H9 (cell line): ENCODE measurements at regions not wholly inside any gene's neighbourhood (a gene's known extent, or its start where the extent isn't known, plus 50 kb on each side); places are given as distances from the start of the nearest gene placed in this dataset.
A peak's percentile ranks its signal among the peaks of the same experiment; 100 is the strongest.

Source experiments
- DNase-seq: peaks from one replicate; pipeline ENCODE4 v3.0.0-alpha.2; 2017
- H2AFZ ChIP-seq: one replicate; pipeline ENCODE4 v1.6.1; 2013; ENCODE audit warnings: mild to moderate bottlenecking, low read length, control low read depth, moderate library complexity
- H2AK5ac ChIP-seq: 2 replicates; pipeline ENCODE4 v1.6.1; 2013; ENCODE audit warnings: low read length, control low read depth, mixed read lengths; ENCODE audit not compliant: insufficient read length
- H2BK120ac ChIP-seq: one replicate; pipeline ENCODE4 v1.6.1; 2013; ENCODE audit warnings: low read depth, mild to moderate bottlenecking, low read length, control low read depth, inconsistent platforms; ENCODE audit not compliant: poor library complexity, severe bottlenecking
- H2BK12ac ChIP-seq: 2 replicates; pipeline ENCODE4 v1.6.1; 2013; ENCODE audit warnings: low read length, control low read depth, mixed read lengths, low read depth; ENCODE audit not compliant: insufficient read length
- H2BK15ac ChIP-seq: 2 replicates; pipeline ENCODE4 v1.6.1; 2013; ENCODE audit warnings: low read depth, low read length, control low read depth
- H2BK20ac ChIP-seq: one replicate; pipeline ENCODE4 v1.6.1; 2013; ENCODE audit warnings: low read depth, mild to moderate bottlenecking, low read length, control low read depth, inconsistent platforms; ENCODE audit not compliant: poor library complexity, severe bottlenecking
- H2BK5ac ChIP-seq: 2 replicates; pipeline ENCODE4 v1.6.1; 2013; ENCODE audit warnings: low read length, control low read depth, mixed read lengths; ENCODE audit not compliant: insufficient read length
- H3K14ac ChIP-seq: 2 replicates; pipeline ENCODE4 v1.6.1; 2013; ENCODE audit warnings: low read length, control low read depth; ENCODE audit not compliant: insufficient read depth
- H3K18ac ChIP-seq: 2 replicates; pipeline ENCODE4 v1.6.1; 2013; ENCODE audit warnings: low read depth, mild to moderate bottlenecking, mixed read lengths, low read length, control low read depth; ENCODE audit not compliant: insufficient read length
- H3K23ac ChIP-seq: 2 replicates; pipeline ENCODE4 v1.6.1; 2013; ENCODE audit warnings: low read length, control low read depth, mixed read lengths, low read depth; ENCODE audit not compliant: insufficient read length
- H3K23me2 ChIP-seq: 2 replicates; pipeline ENCODE4 v1.6.1; 2013; ENCODE audit warnings: low read depth, mild to moderate bottlenecking, mixed read lengths, low read length, control low read depth; ENCODE audit not compliant: insufficient read length, poor library complexity, severe bottlenecking
- H3K27ac ChIP-seq: 2 replicates; pipeline ENCODE4 v1.5.1; 2013; ENCODE audit warnings: low read length, control low read depth, mixed read lengths, low read depth; ENCODE audit not compliant: insufficient read length
- H3K27me3 ChIP-seq: 2 replicates; pipeline ENCODE4 v1.6.1; 2013; ENCODE audit warnings: low read length, control low read depth, inconsistent platforms; ENCODE audit not compliant: insufficient read depth
- H3K4ac ChIP-seq: 2 replicates; pipeline ENCODE4 v1.6.1; 2013; ENCODE audit warnings: low read depth, mild to moderate bottlenecking, control low read depth, inconsistent platforms, low read length, moderate library complexity
- H3K4me1 ChIP-seq: 2 replicates; pipeline ENCODE4 v1.6.1; 2013; ENCODE audit warnings: low read length, control low read depth, inconsistent platforms; ENCODE audit not compliant: insufficient read depth
- H3K4me2 ChIP-seq: 2 replicates; pipeline ENCODE4 v1.6.1; 2013; ENCODE audit warnings: low read length, control low read depth, mixed read lengths; ENCODE audit not compliant: insufficient read length, insufficient read depth
- H3K56ac ChIP-seq: 2 replicates; pipeline ENCODE4 v1.6.1; 2013; ENCODE audit warnings: low read depth, mild to moderate bottlenecking, mixed read lengths, low read length, control low read depth; ENCODE audit not compliant: insufficient read length
- H3K79me1 ChIP-seq: 2 replicates; pipeline ENCODE4 v1.6.1; 2013; ENCODE audit warnings: low read depth, mild to moderate bottlenecking, moderate library complexity, low read length, control low read depth, inconsistent platforms; ENCODE audit not compliant: insufficient read depth, poor library complexity, severe bottlenecking
- H3K79me2 ChIP-seq: 2 replicates; pipeline ENCODE4 v1.6.1; 2013; ENCODE audit warnings: low read length, control low read depth, inconsistent platforms; ENCODE audit not compliant: insufficient read depth
- H3K9ac ChIP-seq: 2 replicates; pipeline ENCODE4 v1.6.1; 2013; ENCODE audit warnings: low read length, control low read depth, mixed read lengths; ENCODE audit not compliant: insufficient read length; ENCODE audit errors: extremely low read depth
- H3K9me3 ChIP-seq: one replicate; pipeline ENCODE4 v1.6.1; 2013; ENCODE audit warnings: low read depth, low read length, inconsistent platforms; ENCODE audit not compliant: control insufficient read depth
- H3T11ph ChIP-seq: one replicate; pipeline ENCODE4 v1.6.1; 2013; ENCODE audit warnings: mild to moderate bottlenecking, low read length, control low read depth, inconsistent platforms
- H4K20me1 ChIP-seq: one replicate; pipeline ENCODE4 v1.6.1; 2013; ENCODE audit not compliant: control insufficient read depth, insufficient read length, insufficient read depth
- H4K5ac ChIP-seq: 2 replicates; pipeline ENCODE4 v1.6.1; 2013; ENCODE audit warnings: low read depth, mild to moderate bottlenecking, mixed read lengths, low read length, control low read depth; ENCODE audit not compliant: insufficient read length
- H4K8ac ChIP-seq: replicated peaks from 2 replicates; pipeline ENCODE4 v1.6.1; 2013; ENCODE audit warnings: low read length, control low read depth, mixed read lengths, low read depth; ENCODE audit not compliant: insufficient read length
- H4K91ac ChIP-seq: 2 replicates; pipeline ENCODE4 v1.6.1; 2013; ENCODE audit warnings: low read depth, mild to moderate bottlenecking, moderate library complexity, mixed read lengths, low read length, control low read depth; ENCODE audit not compliant: insufficient read length
- H3K27ac Mint-ChIP-seq, 3 experiments: 2 replicates in 2 of 3; 3 replicates in 1 of 3; pipeline ENCODE4 v1.8.0; 2020 to 2021; ENCODE audit warnings: mixed read lengths in 3 of 3, mild to moderate bottlenecking in 1 of 3, moderate library complexity in 1 of 3
- H3K27me3 Mint-ChIP-seq: 2 replicates; pipeline ENCODE4 v1.8.0; 2021; ENCODE audit warnings: low read depth, mild to moderate bottlenecking, moderate library complexity, mixed read lengths
- H3K36me3 Mint-ChIP-seq, 3 experiments: 2 replicates in 2 of 3; 3 replicates in 1 of 3; pipeline ENCODE4 v1.8.0; 2020 to 2021; ENCODE audit warnings: low read depth in 3 of 3, mixed read lengths in 3 of 3; ENCODE audit not compliant: insufficient read depth in 1 of 3
- H3K4me1 Mint-ChIP-seq, 2 experiments: 2 replicates each; pipeline ENCODE4 v1.8.0; 2020; ENCODE audit warnings: mixed read lengths in 2 of 2
- H3K4me3 Mint-ChIP-seq, 2 experiments: 2 replicates in 1 of 2; 3 replicates in 1 of 2; pipeline ENCODE4 v1.8.0; 2020 to 2021; ENCODE audit warnings: mild to moderate bottlenecking in 2 of 2, mixed read lengths in 2 of 2, moderate library complexity in 1 of 2
- H3K9me3 Mint-ChIP-seq, 2 experiments: 2 replicates in 1 of 2; 3 replicates in 1 of 2; pipeline ENCODE4 v1.8.0; 2020; ENCODE audit warnings: mild to moderate bottlenecking in 2 of 2, mixed read lengths in 2 of 2, moderate library complexity in 1 of 2
- CTCF ChIP-seq: fragments of 200-600 bp; sonication (generic); conservative IDR thresholded peaks from 3 replicates; pipeline ENCODE4 v1.8.0; 2021; ENCODE audit warnings: antibody characterized with exemption, mild to moderate bottlenecking
- WGBS: extraction: QIAGEN DNeasy Blood & Tissue Kit; methylation state at CpG from one replicate; pipeline ENCODE4 v1.1.7; 2013; ENCODE audit warnings: missing lambda C conversion rate, low lambda C conversion rate, mixed read lengths; ENCODE audit not compliant: insufficient read length; ENCODE audit errors: extremely low coverage; 5-methylcytosine and 5-hydroxymethylcytosine counted together

GRCh38 chr15:31230630-31231485 lies 95.8 kb upstream of the KLF13 start:
- no peak for TF ChIP-seq CTCF
- Histone ChIP-seq H4K8ac (no peak overlapping the region), H3K4me1 (no peaks in the 10 kb centered on the region), H4K91ac (no peak overlapping the region), H3K56ac (no peak overlapping the region), H3K27ac (no peak overlapping the region), H3K79me1 (no peaks in the 10 kb centered on the region), H3K18ac (no peak overlapping the region), H3K14ac (no peak overlapping the region), H3K79me2 (no peaks in the 10 kb centered on the region), H3K9ac (no peak overlapping the region), H4K20me1 (no peaks in the 10 kb centered on the region), H3K4ac (no peak overlapping the region), H2BK5ac (no peak overlapping the region), H3K23ac (no peak overlapping the region), H2BK120ac (no peak overlapping the region), H2AFZ (no peak overlapping the region), H3K4me2 (no peak overlapping the region), H3T11ph (no peak overlapping the region), H2BK15ac (no peak overlapping the region), H3K27me3 (no peaks in the 10 kb centered on the region), H2AK5ac (no peak overlapping the region), H3K9me3 (no peaks in the 10 kb centered on the region), H2BK12ac (no peak overlapping the region), H3K23me2 (no peaks in the 10 kb centered on the region), H2BK20ac (no peak overlapping the region), H4K5ac (no peak overlapping the region)
- peak overlapping the region in 1 of 3 experiments; percentile 70; a peak in 1 of 7 replicates for H3K27ac Mint-ChIP-seq
- no peak for DNase-seq
- H3K9me3 Mint-ChIP-seq: peaks cover under 1 to 3% of the 10 kb centered on the region in 2 experiments; a peak in 1 of 5 replicates
- H3K4me3 Mint-ChIP-seq: no peak overlapping the region
- H3K4me1 Mint-ChIP-seq: peaks cover 9 to 11% of the 10 kb centered on the region in 2 experiments
- H3K27me3 Mint-ChIP-seq: peaks cover 11% of the 10 kb centered on the region
- WGBS: no CpG with 5 or more reads among the region's 6 CpGs
- peaks cover 0 to 1% (median 0%) of the 10 kb centered on the region in 3 experiments; a peak in 2 of 7 replicates for H3K36me3 Mint-ChIP-seq
